Activated CD8-positive, alpha-beta memory T cell treated with anti-CD3 and anti-CD28 coated beads for 1 hour (primary cell): ENCODE measurements at regions not wholly inside any gene's neighbourhood (a gene's known extent, or its start where the extent isn't known, plus 50 kb on each side); places are given as distances from the start of the nearest gene placed in this dataset.
"Not testable (repeated sequence)": the region's sequence is repeated elsewhere in the genome, so short reads cannot be mapped to it uniquely, and the experiment has no call there.

ENCODE experiments used
- DNase-seq, 2 donors: peaks; one replicate each; pipeline ENCODE4 v3.0.0-alpha.2; 2020; ENCODE audit warnings: low read depth in 1 of 2; ENCODE audit errors: extremely low read depth in 1 of 2

DNA sequence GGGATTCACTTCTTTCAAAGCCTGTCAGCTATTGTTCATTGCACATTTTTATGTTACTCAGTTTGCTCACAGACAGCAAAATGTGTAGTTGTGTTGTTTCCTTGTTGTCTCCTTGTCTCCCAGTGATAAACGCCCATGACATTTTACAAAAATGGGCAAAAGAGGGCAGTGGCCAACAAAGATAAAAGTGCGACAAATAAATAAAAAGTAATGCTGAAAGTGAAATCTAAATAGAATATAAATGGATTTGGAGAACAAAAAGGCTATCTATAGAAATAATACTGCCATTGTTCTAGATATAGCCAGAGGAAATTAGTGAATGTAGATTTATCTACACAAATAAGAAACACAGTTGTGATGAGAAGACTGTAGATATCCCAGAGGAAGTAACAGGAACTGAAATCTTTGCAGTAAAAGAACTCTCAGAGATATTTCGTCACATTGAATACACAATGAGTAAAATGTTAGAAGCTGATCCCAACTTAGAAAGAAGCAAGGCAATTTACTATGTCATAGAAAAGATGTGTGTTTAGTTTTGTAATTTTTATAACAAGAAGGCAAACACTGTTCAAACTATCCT lies 1186.2 kb upstream of the FAM98A start:
- DNase-seq, result no peak

DNA sequence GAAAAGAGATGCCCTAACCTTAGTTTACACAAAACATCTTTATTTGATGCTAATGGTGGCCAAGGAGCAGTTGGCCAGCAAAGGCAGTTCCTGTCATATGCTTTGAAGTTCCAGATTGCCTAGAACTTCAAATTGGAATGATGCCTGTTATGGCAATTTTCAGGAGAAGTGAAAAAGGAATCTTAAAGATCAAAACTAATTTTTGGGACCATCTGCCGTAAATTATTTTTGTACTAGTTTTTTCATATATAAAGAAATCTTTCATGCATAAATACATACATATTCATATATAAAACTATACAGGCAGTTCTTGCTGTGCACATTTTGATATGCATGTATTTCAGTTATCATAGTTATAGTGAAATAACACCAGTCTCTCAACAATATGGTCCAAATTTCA lies 1185.6 kb upstream of the FAM98A start:
- no peak for DNase-seq

DNA sequence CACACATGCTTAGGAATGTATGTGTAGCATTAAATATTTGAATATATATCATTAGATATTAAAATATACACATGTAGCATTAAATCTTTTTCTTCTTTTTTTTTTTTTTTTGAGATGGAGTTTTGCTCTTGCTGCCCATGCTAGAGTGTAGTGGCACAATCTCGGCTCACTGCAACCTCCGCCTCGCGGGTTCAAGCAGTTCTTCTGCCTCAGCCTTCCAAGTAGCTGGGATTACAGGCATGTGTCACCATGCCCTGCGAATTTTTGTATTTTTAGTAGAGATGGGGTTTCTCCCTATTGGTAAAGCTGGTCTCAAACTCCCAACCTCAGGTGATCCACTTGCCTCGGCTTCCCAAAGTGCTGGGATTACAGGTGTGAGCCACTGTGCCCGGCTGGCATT lies 1151.6 kb upstream of the FAM98A start:
- DNase-seq, result not testable (repeated sequence)

DNA sequence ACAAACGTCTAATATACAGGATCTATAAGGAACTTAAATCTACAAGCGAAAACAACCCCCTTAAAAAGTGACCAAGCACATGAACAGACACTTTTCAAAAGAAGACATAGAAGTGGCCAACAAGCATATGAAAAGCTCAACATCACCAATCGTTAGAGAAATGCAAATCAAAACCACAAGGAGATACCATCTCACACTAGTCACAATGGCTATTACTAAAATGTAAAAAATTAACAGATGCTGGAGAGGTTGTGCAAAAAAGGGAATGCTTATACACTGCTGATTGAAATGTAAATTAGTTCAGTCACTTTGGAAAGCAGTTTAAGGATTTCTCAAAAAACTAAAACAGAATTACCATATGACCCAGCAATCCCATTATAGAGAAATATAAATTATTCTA lies 1148.5 kb upstream of the FAM98A start:
- DNase-seq, result no peak

DNA sequence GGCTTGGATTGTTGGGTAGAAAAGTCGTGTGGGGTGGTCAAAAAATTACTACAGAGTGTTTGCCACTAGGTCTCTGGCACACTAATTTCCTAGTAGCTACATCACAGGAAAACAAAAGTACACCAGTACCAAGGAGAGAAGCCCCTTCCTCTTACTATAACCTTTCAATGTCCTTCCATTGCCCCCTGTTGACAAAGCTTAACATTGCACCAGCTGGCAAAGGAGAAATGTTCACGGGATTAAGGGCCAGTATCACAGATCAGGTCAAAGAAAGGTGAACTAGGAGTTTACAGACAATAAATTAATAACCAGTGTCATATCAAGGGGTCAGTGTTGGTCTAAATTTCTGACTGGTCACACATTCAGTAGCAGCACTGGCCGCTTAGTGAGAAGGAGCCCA lies 1139.6 kb upstream of the FAM98A start:
- no peak for DNase-seq

DNA sequence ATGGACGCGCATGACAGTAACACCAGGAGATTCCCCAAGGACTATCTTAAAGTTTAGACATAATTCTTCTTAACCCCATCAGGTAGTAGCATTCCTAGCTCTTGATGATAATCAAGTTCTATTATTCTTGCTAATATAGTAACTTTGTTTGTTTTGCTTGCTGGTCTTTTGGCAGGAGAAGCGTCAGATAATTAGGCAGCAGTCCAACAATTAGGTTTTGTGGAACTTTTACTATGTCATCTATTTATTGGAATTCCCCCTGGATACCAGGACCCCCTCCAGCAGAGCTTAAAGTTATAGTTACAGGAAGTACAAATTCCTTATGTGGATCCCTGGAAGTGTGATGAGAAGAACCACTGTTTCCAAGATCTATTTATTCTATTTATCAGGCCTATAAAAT lies 1138.0 kb upstream of the FAM98A start:
- DNase-seq, result no peak

DNA sequence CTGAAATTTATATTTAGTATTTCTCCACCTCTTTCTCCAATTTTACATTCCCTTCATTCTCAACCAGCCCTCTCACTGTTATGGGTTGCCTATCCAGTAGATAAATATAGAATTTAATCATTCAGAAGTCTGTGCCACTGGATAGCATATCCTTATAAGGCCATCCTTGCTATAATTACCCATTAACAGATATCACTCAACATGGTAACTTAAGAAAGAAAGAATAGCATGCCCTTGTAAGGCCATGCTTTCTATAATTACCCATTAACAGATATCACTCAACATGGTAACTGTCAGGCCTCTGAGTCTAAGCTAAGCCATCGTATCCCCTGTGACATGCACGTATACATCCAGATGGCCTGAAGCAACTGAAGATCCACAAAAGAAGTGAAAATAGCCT lies 1137.4 kb upstream of the FAM98A start:
- DNase-seq, result no peak

DNA sequence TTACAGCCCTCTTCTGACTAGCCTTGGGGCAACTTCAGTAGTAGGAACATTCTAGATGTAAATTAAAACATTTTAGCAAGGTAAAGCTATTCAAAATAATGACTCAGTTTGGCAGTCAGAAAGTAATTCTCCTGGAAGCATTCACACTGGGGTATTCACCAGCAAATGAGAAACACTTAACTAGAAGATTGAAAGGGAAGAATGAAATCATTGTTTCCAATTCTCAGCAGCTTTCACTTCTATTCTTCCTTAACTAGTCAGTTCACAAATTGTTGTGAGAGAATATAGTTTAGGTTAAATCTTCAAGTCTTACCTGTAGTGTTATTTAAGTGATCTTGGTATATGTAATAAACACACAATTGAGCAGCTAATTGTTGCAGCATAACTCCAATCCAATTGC lies 1135.6 kb upstream of the FAM98A start:
- no peak for DNase-seq

DNA sequence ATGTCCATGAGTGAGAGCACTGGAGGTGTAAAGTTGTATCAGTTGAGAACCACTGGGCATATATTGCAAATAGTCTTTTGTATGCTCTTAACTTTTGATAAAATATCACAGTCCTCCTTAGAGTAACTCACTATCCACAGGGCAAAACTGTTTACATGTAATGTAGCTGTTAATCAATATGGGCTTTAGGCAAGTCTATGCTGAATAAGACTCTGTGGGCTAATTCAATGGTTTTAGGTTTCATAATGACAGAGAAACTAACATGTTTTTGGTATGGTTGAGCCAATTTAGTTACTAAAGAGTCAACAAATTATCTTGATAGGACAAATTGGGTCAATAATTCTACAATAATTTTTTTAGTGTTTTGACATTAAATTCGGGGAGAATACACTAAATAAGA lies 1134.9 kb upstream of the FAM98A start:
- no peak for DNase-seq

DNA sequence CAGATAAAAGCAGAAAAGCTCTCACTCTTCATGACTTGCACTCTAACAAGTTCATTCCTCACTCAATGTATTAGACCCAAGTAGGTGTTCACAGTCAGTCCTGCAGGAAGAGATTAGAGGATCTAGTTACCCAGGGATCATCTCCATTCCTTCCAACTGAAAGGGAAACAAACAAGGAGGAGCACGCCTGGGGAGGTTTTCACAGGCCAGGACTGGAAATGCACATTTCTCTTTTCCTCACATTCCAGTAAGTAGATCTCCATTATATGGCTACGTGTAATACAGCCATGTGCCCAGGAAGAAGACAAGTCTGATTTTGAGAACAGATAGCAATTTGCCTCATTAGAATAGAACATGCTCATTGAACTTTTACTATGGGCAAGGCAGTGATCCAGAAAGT lies 1132.2 kb upstream of the FAM98A start:
- no peak for DNase-seq

DNA sequence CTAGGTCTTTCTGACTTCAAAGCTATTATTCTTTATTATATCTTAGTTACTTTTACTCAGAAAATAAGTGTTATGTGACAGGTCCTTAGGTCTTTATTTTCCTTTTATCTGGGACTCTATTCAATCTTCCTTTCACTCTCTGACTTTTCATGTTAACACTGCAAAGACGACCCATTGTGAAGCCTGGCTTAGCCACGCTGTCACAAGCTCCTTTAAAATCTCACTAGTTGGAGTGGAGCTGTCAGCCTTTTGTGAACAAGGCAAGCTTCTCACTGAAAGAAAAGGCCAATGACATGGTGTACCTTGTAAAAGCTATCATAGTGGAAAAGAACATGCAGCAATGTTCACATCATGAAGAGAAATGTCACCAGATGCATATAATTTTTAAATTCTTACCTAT lies 1130.7 kb upstream of the FAM98A start:
- DNase-seq, result no peak

DNA sequence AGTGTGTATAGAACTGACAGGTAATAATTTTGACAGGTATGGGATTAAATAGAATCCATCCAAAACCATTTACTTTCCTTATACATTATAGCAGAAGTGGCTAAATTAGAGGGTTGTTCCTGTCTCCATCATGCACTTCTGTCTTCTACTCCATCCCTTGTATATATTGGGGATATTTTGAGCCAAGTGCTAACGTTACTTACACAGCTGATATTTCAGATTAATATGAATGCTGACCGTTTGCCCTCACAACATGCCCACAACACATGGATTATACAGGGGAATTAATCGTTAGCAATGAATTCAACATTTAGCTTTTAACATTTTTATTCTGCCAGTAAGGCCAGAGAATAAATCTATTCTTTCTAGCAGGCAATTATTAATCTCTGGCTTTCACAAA lies 1125.0 kb upstream of the FAM98A start:
- DNase-seq, result no peak

DNA sequence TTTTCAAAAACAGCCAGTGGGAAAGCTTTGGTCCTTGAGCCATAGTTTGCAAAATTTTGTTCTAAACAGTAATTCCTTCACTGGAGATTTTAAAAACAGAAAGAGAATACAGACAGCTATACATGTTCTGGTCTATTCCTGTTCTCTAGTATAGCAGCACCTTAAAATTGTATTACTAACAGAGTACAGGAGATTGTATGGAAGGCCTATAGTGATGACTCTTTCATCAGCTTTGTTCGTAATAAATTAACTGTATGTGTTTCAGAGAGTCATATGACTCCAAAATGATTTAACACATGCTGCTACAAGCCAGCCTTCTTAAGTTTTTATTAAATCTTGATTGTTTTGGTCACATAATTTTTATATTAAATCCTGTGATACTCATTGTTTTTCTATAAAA lies 1124.6 kb upstream of the FAM98A start:
- DNase-seq, result no peak

DNA sequence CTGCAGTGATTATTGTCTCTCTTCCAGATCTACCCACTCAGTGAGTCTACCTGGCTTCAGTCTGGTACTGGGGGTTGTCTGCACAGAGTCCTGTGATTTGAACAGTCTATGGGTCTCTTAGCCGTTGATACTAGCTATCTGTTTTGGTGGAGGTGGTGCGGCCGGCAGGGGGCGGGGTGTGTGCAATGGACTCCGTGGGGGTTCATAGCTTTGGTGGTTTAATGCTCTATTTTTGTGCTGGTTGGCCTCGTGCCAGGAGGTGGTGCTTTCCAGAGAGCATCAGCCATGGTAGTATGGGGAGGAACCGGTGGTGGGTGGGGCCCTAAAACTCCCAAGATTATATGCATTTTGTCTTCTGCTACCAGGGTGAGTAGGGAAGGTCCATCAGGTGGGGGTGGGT lies 1120.1 kb upstream of the FAM98A start:
- DNase-seq, result no peak

DNA sequence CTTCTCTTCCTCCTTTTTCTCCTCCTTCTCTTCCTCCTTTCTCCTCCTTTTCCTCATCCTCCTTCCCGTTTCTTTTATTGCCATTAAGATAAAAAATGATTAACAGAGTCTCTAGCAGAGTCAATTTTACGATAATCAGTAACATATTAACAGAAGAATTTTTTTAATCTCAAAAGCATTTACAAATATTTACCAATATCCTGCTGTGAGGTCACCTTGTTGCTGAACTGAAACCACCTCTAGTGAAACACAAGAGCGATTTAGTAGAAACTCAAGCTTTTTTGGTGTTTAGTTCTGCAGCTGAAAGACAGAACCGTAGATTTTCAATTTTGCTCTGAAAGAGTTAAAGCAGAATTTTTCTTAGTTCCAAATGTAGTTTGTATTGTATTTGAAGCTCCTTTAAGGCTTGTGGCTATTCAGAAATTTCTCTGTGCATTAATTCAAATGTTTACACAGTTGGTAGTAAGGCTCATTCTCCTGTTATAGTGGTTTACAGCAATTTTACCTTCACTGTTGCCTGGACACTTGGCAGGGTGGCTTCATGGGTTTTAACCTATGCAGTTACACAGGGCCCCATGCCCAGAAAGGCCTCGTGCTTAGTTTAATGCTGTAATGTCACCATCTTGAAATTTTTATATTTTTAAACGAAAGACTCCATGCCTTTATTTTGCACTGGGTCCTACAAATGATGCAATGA lies 1106.6 kb upstream of the FAM98A start:
- no peak for DNase-seq

DNA sequence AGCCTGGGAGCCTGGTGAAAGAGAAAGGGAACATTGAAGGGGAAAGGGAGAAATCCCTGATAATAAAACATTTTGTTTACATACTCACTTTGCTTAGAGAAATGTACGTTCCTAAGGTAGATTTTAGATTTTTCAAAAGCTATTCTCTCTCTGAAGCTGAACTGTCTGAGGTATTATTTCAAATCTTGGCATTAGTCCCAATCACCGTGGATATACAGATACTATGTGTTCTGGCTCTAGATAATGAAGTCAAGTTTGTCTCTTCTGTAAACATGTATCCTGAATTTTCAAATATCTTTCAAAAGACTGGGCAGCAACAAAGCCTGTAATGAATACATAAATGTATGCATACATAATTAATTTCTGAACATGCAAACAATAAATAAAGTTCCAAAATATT lies 1104.2 kb upstream of the FAM98A start:
- DNase-seq, result no peak

DNA sequence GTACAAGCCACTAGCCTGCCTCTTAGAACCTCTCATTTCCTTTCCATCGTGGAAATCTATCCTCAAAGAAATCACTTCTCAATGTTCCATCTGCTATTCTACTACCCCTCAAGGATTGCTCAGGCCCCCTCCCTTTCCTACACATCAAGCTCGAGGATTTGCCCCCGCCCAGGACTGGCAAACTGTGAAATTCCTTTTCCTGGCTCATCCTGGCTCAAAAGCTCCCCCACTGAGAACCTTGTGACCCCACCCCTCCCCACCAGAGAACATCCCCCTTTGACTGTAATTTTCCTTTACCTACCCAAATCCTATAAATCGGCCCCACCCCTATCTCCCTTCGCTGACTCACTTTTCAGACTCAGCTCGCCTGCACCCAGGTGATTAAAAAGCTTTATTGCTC lies 1103.3 kb upstream of the FAM98A start:
- not testable (repeated sequence) for DNase-seq

DNA sequence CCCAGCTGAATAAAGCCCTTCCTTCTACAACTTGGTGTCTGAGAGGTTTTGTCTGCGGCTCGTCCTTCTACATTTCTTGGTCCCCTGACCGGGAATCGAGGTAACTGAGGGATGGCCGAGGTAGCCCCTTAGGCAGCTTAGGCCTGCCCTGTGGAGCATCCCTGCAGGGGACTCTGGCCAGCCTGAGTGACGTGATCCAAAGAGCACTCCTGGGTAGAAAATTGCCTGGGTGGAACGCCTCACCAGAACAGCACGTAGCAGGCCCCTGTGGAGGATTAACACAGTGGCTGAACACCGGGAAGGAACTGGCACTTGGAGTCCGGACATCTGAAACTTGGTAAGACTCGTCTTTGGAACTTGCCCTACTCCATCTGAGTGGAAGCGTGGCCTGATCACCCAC lies 1078.5 kb upstream of the FAM98A start:
- DNase-seq, result not testable (repeated sequence)

DNA sequence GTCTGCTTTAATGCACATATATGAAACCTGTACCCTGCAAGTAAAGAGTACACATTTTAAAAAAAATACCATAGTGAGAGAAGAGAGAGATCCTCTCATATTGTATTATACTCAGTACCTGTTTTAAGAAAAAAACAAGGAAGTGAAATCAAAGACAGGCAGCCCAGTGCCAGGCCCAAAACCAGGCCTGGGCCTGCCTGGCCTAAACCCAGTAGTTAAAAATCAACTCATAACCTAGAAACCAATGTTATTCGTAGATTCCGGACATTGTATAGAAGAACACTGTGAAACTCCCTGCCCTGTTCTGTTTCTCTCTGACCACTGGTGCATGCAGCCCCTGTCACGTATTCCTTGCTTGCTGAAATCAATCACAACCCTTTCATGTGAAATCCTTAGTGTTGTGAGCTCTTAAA lies 1078.0 kb upstream of the FAM98A start:
- DNase-seq, result not testable (repeated sequence)

DNA sequence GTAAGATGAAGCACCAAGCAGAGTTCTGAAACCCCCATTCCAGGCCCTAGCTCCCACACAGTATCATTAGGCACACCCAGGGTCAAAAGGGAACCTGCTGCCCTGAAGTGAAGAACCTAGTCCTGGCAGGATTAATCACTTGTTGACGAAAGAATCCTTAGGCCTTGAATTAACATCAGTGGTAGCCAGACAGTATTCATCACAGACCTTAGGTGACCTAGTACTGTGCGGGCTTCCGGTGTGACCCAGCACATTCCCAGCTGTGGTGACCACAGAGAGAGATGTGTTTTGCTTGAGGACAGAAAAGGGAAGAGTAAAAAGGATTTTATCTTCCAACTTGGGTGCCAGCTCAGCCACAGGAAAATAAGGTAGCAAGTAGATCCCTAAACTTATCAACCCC lies 1071.4 kb upstream of the FAM98A start:
- DNase-seq, result no peak

DNA sequence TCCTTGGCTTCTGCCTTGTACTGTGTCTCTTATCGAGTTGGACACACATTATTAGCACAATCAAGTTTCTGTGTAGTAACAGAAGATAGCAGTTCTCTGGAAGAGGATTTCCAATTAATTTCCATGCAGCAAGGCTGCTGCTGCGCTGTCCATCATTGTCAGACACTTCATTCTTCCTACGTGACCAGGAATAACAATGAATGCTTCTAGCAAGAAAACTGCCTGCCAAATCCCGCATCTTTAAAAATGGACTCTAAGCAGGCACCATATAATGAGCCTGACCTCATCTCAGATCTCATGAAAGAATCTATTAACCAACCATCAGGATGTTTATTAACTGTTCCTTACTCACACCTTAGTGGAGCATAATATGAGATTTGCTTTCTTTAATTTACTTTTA lies 1067.7 kb upstream of the FAM98A start:
- DNase-seq, result no peak

DNA sequence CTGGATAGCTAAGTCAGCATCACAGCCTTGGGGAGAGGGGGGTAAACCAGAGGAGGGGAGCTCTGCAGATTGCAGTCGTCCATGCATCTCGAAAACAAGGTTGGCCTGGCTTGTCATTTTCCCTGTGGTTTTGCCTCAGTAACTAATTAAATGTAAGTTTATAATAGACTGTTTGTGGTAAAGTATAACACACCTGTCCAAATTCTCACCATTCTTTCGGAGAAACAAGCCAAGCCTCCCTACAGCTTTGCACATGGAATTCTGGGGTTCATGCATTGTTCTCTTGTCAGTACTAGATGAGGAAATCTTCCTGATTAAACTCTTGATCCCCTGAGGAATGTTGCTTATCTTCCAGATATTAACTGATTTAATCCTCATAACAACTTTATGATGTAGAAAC lies 1065.2 kb upstream of the FAM98A start:
- no peak for DNase-seq

DNA sequence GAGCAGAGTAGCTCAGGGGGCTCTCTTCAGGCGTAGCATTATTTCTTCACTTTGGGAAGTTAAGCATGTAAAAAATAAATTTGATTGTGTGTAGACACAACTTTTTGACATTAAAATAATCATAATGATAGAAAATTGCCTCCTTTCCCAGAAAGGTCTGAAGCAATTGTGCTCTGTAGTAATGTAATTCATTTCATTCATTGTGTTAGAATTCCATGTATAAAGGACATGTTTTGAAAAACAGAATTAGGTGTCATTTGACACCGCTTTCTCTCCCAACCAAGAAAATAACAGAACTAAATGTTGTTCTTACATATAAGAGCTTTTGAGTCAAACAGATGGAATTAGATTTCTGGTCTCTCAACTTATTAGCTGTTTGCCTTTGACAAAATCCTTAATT lies 1064.2 kb upstream of the FAM98A start:
- DNase-seq, result no peak
